Transverse colon (tissue), 4 donors: ENCODE measurements at regions not wholly inside any gene's neighbourhood (a gene's known extent, or its start where the extent isn't known, plus 50 kb on each side); places are given as distances from the start of the nearest gene placed in this dataset.

Source experiments
- DNase-seq: peaks from one replicate; pipeline ENCODE4 v3.0.0-alpha.2; 2019
- H3K27ac ChIP-seq, 4 donors: fragments of 200-600 bp; sonication (generic); 2 replicates each; pipeline ENCODE4 v1.5.1; 2016 to 2018; ENCODE audit warnings: inconsistent platforms in 4 of 4
- H3K27me3 ChIP-seq: fragments of 200-600 bp; sonication (generic); 2 replicates; pipeline ENCODE4 v1.5.1; 2017; ENCODE audit warnings: inconsistent platforms
- H3K36me3 ChIP-seq, 4 donors: fragments of 200-600 bp; sonication (generic); 2 replicates each; pipeline ENCODE4 v1.5.1; 2017 to 2019; ENCODE audit warnings: inconsistent platforms in 4 of 4
- H3K4me1 ChIP-seq, 4 donors: fragments of 200-600 bp; sonication (generic); 2 replicates each; pipeline ENCODE4 v1.5.1; 2017 to 2020; ENCODE audit warnings: inconsistent platforms in 4 of 4
- H3K4me3 ChIP-seq, 4 donors: fragments of 200-600 bp; sonication (generic); 1 replicate in 1 of 4; 2 replicates in 3 of 4; pipeline versions ENCODE4 v1.5.1 to v1.6.1; 2017 to 2019; ENCODE audit warnings: inconsistent platforms in 4 of 4
- H3K9me3 ChIP-seq, 2 donors: fragments of 200-600 bp; sonication (generic); 2 replicates each; pipeline ENCODE4 v1.5.1; 2017 to 2019; ENCODE audit warnings: inconsistent platforms in 2 of 2
- CTCF ChIP-seq, 5 experiments: fragments of 200-600 bp in 3 of 5; fragments of 450-650 bp in 2 of 5; sonication (generic) in 3 of 5; IDR thresholded peaks; 1 replicate in 2 of 5; 2 replicates in 3 of 5; pipeline ENCODE4 v1.5.1; 2016 to 2017; ENCODE audit warnings: antibody characterized with exemption in 5 of 5, inconsistent platforms in 3 of 5, mild to moderate bottlenecking in 2 of 5, moderate library complexity in 1 of 5
- EP300 ChIP-seq: sonication (generic); formaldehyde crosslinking; IDR thresholded peaks from one replicate; pipeline ENCODE4 v1.6.1; 2017; ENCODE audit warnings: antibody characterized with exemption, low read depth
- POLR2A ChIP-seq: fragments of 450-650 bp; IDR thresholded peaks from one replicate; pipeline ENCODE4 v1.6.1; 2016; ENCODE audit warnings: antibody characterized with exemption, mild to moderate bottlenecking, moderate library complexity
- POLR2AphosphoS5 ChIP-seq, 3 donors: sonication (generic); formaldehyde crosslinking; IDR thresholded peaks; one replicate each; pipeline ENCODE4 v1.6.1; 2016; ENCODE audit warnings: antibody characterized with exemption in 3 of 3
- WGBS, 2 donors: methylation state at CpG; one replicate each; pipeline ENCODE4 v1.1.5; 2018; ENCODE audit warnings: low coverage in 1 of 2; 5-methylcytosine and 5-hydroxymethylcytosine counted together
- in situ Hi-C, 4 donors: fragments of 200-750 bp; cut with MboI; loops; one replicate each; pipeline versions ENCODE4 v1.15.0 to v1.15.1; 2017; ENCODE audit warnings: low sequenced_read_pairs in 3 of 4, low pct_ligation_motif_present in 1 of 4, low pct_unique_long_range_greater_than_20kb in 1 of 4
- intact Hi-C: fragments of 100-400 bp; cut with DNase I; formaldehyde crosslinking; loops from one replicate; pipeline ENCODE4 v1.15.1; 2023; ENCODE audit warnings: low total_unique reads

- intact Hi-C loops, result no loop called here
- Histone ChIP-seq H3K27ac (no peak overlapping the region), H3K9me3 (no peaks in the 10 kb centered on the region), H3K27me3 (no peaks in the 10 kb centered on the region), H3K36me3 (no peaks in the 10 kb centered on the region), H3K4me1 (peaks cover 0 to 25% (median 7%) of the 10 kb centered on the region in 4 donors), H3K4me3 (no peak overlapping the region)
- 90 to 100% methylated on average over 3 to 18 of the region's 18 CpGs for WGBS, 2 donors
- in situ Hi-C loops, result no loop called here
- no peak for DNase-seq
- TF ChIP-seq EP300 (no peak), POLR2A (no peak), CTCF (IDR thresholded peaks at IDR 0.05) (no peak), POLR2AphosphoS5 (IDR thresholded peaks at IDR 0.05) (no peak)
Measured at GRCh38 chr4:183825346-183825745, 79.8 kb upstream of the STOX2 start.

DNA sequence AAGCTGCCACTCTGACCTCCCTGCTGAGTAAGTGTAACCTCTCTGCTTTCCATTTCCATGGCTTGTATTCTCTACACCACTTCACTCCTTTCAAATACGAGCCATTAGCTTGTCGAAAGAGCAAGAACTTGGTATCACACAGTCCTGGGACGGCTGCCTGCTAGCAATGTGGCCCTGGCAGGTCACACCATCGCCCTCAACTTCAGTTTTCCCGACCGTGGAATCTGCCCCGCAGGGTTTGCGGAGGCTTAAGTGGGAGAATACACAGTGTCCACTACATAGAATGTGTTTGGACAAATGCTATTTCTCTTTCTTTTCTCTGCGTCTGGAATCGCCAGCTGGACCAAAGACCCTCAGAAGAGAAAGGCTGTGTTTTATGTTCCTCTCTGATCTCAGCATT lies 78.6 kb upstream of the STOX2 start:
- Histone ChIP-seq H3K27me3 (no peaks in the 10 kb centered on the region), H3K9me3 (no peaks in the 10 kb centered on the region), H3K27ac (no peak overlapping the region), H3K4me3 (no peak overlapping the region), H3K36me3 (no peaks in the 10 kb centered on the region), H3K4me1 (peaks cover 0 to 33% (median 11%) of the 10 kb centered on the region in 4 donors)
- WGBS, 2 donors, result 86 to 87% methylated on average over 7 to 10 of the region's 10 CpGs
- TF ChIP-seq CTCF (IDR thresholded peaks at IDR 0.05) (no peak), POLR2A (no peak), EP300 (no peak), POLR2AphosphoS5 (IDR thresholded peaks at IDR 0.05) (no peak)
- in situ Hi-C loops, result no loop called here
- no peak for DNase-seq
- intact Hi-C loops, result no loop called here

DNA sequence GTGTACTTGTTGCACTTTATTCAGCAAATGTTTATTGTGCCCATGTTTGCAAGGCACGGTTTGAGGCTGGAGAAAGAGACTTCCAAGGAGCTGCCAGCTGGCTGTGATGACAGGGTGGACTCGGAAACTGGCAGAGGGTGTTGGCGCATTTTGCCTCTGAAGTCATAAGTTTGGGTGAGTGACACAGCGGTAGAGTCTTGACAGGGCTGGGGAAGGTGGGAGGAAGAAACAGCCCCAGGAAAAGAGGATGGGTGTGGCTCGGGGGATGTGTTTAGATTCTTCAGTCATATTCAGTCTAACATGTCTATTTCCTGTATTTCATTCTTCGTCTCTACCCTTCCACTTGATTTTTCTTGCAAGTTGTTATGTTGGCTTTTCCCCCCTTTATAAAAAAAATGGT lies 77.0 kb upstream of the STOX2 start:
- no peak for TF ChIP-seq CTCF (IDR thresholded peaks at IDR 0.05)
- no peak for TF ChIP-seq POLR2AphosphoS5 (IDR thresholded peaks at IDR 0.05)
- TF ChIP-seq EP300, result no peak
- no peak for TF ChIP-seq POLR2A
- intact Hi-C loops, result no loop called here
- peaks cover 0 to 31% (median 10%) of the 10 kb centered on the region in 4 donors for H3K4me1 ChIP-seq
- 31 to 49% methylated on average over 6 of the region's 6 CpGs for WGBS, 2 donors
- peak; percentile 29 for DNase-seq
- no peaks in the 10 kb centered on the region for H3K27me3 ChIP-seq
- H3K36me3 ChIP-seq, result no peaks in the 10 kb centered on the region
- in situ Hi-C loops, result no loop called here
- no peak overlapping the region for H3K4me3 ChIP-seq
- no peak overlapping the region for H3K27ac ChIP-seq
- H3K9me3 ChIP-seq, result no peaks in the 10 kb centered on the region

- Histone ChIP-seq H3K27me3 (no peaks in the 10 kb centered on the region), H3K9me3 (no peaks in the 10 kb centered on the region), H3K27ac (no peak overlapping the region), H3K4me3 (no peak overlapping the region), H3K4me1 (peaks cover 0 to 24% (median 9%) of the 10 kb centered on the region in 4 donors), H3K36me3 (no peaks in the 10 kb centered on the region)
- intact Hi-C loops (no loop called here), in situ Hi-C loops (no loop called here)
- DNase-seq, result no peak
- WGBS, 2 donors, result 62 to 79% methylated on average over 1 to 3 of the region's 3 CpGs
- TF ChIP-seq CTCF (IDR thresholded peaks at IDR 0.05), result no peak
- TF ChIP-seq EP300, result no peak
Measured at GRCh38 chr4:183828839-183829238, 76.3 kb upstream of the STOX2 start.
